ENCODE measurements at regions not wholly inside any gene's neighbourhood (a gene's known extent, or its start where the extent isn't known, plus 50 kb on each side); places are given as distances from the start of the nearest gene placed in this dataset.

DNA sequence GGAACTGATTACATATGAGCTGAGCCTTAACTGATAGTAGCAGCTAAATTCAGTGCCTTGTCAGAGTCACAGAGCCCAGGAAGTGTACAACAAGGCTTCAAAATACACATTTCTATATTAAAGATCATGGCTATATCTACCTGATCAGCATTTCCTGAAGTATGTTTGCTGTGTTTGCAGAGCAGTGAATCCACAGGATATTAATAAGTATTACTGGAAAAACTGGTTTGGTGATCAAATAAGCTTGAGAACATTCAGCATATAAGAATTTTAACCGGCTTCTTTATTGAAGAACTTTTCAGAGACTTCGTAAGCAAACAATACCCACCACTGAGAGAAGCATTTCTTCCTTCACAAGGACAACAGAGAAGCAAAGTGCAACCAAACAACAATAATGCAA, 227.0 kb downstream of the ELAVL2 start:
- TF ChIP-seq, protein P1, sequence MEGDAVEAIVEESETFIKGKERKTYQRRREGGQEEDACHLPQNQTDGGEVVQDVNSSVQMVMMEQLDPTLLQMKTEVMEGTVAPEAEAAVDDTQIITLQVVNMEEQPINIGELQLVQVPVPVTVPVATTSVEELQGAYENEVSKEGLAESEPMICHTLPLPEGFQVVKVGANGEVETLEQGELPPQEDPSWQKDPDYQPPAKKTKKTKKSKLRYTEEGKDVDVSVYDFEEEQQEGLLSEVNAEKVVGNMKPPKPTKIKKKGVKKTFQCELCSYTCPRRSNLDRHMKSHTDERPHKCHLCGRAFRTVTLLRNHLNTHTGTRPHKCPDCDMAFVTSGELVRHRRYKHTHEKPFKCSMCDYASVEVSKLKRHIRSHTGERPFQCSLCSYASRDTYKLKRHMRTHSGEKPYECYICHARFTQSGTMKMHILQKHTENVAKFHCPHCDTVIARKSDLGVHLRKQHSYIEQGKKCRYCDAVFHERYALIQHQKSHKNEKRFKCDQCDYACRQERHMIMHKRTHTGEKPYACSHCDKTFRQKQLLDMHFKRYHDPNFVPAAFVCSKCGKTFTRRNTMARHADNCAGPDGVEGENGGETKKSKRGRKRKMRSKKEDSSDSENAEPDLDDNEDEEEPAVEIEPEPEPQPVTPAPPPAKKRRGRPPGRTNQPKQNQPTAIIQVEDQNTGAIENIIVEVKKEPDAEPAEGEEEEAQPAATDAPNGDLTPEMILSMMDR (IDR thresholded peaks at IDR 0.05), result no peak
- TF ChIP-seq POLR2AphosphoS5 (IDR thresholded peaks at IDR 0.05), result peak; percentile 68

Measured in prostate gland (tissue), 2 donors.